A549 (cell line): ENCODE measurements at regions not wholly inside any gene's neighbourhood (a gene's known extent, or its start where the extent isn't known, plus 50 kb on each side); places are given as distances from the start of the nearest gene placed in this dataset.

Source experiments
- BHLHE40 ChIP-seq: IDR thresholded peaks from 2 replicates; pipeline ENCODE4 v1.6.1; 2012; ENCODE audit warnings: low read depth, low read length, inconsistent platforms
- CTCF ChIP-seq: fragments of >200 bp; sonication (Bioruptor Twin); formaldehyde crosslinking; IDR thresholded peaks from 3 replicates; pipeline ENCODE4 v1.5.1; 2016
- MAX ChIP-seq: IDR thresholded peaks from 2 replicates; pipeline ENCODE4 v1.6.1; 2012
- RCOR1 ChIP-seq: fragments of 150-350 bp; IDR thresholded peaks from 2 replicates; pipeline ENCODE4 v1.6.1; 2014; ENCODE audit warnings: antibody characterized with exemption, low read length, low read depth
- TF ChIP-seq, protein P1 (sequence below): IDR thresholded peaks from 2 replicates; pipeline ENCODE4 v1.6.1; 2012

- no peak for TF ChIP-seq CTCF
- TF ChIP-seq, protein P1, sequence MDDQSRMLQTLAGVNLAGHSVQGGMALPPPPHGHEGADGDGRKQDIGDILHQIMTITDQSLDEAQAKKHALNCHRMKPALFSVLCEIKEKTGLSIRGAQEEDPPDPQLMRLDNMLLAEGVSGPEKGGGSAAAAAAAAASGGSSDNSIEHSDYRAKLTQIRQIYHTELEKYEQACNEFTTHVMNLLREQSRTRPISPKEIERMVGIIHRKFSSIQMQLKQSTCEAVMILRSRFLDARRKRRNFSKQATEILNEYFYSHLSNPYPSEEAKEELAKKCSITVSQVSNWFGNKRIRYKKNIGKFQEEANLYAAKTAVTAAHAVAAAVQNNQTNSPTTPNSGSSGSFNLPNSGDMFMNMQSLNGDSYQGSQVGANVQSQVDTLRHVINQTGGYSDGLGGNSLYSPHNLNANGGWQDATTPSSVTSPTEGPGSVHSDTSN = no peak
- no peak for TF ChIP-seq RCOR1
- no peak for TF ChIP-seq BHLHE40
- no peak for TF ChIP-seq MAX
Observed at GRCh38 chr12:76644950-76645349, 85.4 kb upstream of the OSBPL8 start.
